HFFc6 (cell line): ENCODE measurements at regions not wholly inside any gene's neighbourhood (a gene's known extent, or its start where the extent isn't known, plus 50 kb on each side); places are given as distances from the start of the nearest gene placed in this dataset.

Experiments used
- DNase-seq: peaks from one replicate; pipeline ENCODE4 v3.0.0-alpha.2; 2018
- H3K27ac Mint-ChIP-seq: 2 replicates; pipeline ENCODE4 v1.8.0; 2020; ENCODE audit warnings: mild to moderate bottlenecking, mixed read lengths
- H3K27me3 Mint-ChIP-seq: 2 replicates; pipeline ENCODE4 v1.8.0; 2021; ENCODE audit warnings: mild to moderate bottlenecking, moderate library complexity, mixed read lengths; ENCODE audit not compliant: insufficient read depth
- H3K36me3 Mint-ChIP-seq: 2 replicates; pipeline ENCODE4 v1.8.0; 2021; ENCODE audit warnings: low read depth, mixed read lengths
- H3K4me1 Mint-ChIP-seq: 2 replicates; pipeline ENCODE4 v1.8.0; 2020; ENCODE audit warnings: low read depth, mixed read lengths
- H3K4me3 Mint-ChIP-seq: 2 replicates; pipeline ENCODE4 v1.8.0; 2020; ENCODE audit warnings: mild to moderate bottlenecking, moderate library complexity, mixed read lengths
- H3K9me3 Mint-ChIP-seq: 2 replicates; pipeline ENCODE4 v1.8.0; 2020; ENCODE audit warnings: mild to moderate bottlenecking, mixed read lengths
- CTCF ChIP-seq: fragments of 200-600 bp; sonication (generic); IDR thresholded peaks from 2 replicates; pipeline ENCODE4 v1.5.0; 2021; ENCODE audit warnings: antibody characterized with exemption, mild to moderate bottlenecking

DNA sequence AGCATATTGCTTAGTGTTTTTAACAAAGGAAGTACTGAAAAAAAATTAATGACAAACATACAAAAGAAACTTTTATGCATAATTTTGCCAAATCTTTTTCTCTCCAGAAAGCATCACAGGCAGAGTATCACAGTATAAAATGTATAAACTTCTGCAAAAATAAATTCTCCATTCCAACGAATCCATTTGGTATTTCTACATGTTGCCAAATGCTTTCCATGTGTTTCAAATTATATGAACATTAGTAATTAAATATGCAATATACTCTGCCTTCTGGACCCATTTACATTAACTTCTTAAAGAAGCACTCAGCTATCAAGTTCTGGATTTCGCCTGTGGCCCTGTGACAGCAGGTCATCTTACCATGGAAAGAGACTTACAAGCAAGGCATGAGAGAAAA lies 189.1 kb upstream of the ALCAM start:
- Mint-ChIP-seq H3K36me3 (no peaks in the 10 kb centered on the region), H3K27ac (no peak overlapping the region), H3K9me3 (no peaks in the 10 kb centered on the region), H3K4me1 (peaks cover 17% of the 10 kb centered on the region; the same call in 1 of the 2 replicates), H3K4me3 (no peak overlapping the region), H3K27me3 (peaks cover 1% of the 10 kb centered on the region; the same call in 1 of the 2 replicates)
- TF ChIP-seq CTCF, result no peak
- no peak for DNase-seq

DNA sequence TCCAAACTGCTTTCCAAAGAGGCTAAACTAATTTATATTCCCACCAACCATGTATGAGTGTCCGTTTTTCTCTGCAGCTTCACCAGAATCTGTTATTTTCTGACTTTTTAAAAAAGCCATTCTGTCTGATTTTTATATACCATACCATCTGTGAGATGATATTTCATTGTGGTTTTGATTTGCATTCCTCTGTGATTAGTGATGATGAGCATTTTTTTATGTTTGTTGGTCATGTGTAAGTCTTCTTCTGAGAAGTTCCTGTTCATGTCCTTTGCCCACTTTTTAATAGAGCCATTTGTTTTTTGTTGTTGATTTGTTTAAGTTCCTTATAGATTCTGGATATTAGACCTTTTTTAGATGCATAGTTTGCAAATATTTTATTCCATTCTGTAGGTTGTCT lies 179.4 kb upstream of the ALCAM start:
- no peak for TF ChIP-seq CTCF
- Mint-ChIP-seq H3K27me3 (no peaks in the 10 kb centered on the region), H3K27ac (no peak overlapping the region), H3K4me1 (no peaks in the 10 kb centered on the region), H3K9me3 (peaks cover 23% of the 10 kb centered on the region), H3K4me3 (no peak overlapping the region), H3K36me3 (peaks cover 13% of the 10 kb centered on the region)
- no peak for DNase-seq

- no peak overlapping the region for H3K27ac Mint-ChIP-seq
- H3K36me3 Mint-ChIP-seq, result peaks cover 10% of the 10 kb centered on the region; the same call in 1 of the 2 replicates
- H3K9me3 Mint-ChIP-seq, result peaks cover 11% of the 10 kb centered on the region
- no peak for TF ChIP-seq CTCF
- DNase-seq, result peak; percentile 26
- no peaks in the 10 kb centered on the region for H3K27me3 Mint-ChIP-seq
- peaks cover 26% of the 10 kb centered on the region for H3K4me1 Mint-ChIP-seq
- H3K4me3 Mint-ChIP-seq, result no peak overlapping the region
These were observed 171.4 kb upstream of the ALCAM start for GRCh38 chr3:105195260-105195659.

GRCh38 chr3:105197863-105198262 lies 168.8 kb upstream of the ALCAM start:
- Mint-ChIP-seq H3K9me3 (peaks cover 2% of the 10 kb centered on the region), H3K4me1 (peaks cover 26% of the 10 kb centered on the region), H3K4me3 (no peak overlapping the region), H3K36me3 (peaks cover 5% of the 10 kb centered on the region; the same call in 1 of the 2 replicates), H3K27me3 (no peaks in the 10 kb centered on the region; the same call in 1 of the 2 replicates), H3K27ac (no peak overlapping the region)
- no peak for TF ChIP-seq CTCF
- DNase-seq, result no peak

- Mint-ChIP-seq H3K27me3 (no peaks in the 10 kb centered on the region; the same call in 1 of the 2 replicates), H3K27ac (no peak overlapping the region), H3K4me1 (peaks cover 33% of the 10 kb centered on the region), H3K36me3 (0 out of 2 replicates have a peak, but pooled peaks cover 5% of the 10 kb centered on the region), H3K9me3 (no peaks in the 10 kb centered on the region), H3K4me3 (no peak overlapping the region)
- no peak for TF ChIP-seq CTCF
- DNase-seq, result no peak
These were observed 167.5 kb upstream of the ALCAM start for GRCh38 chr3:105199217-105199616.

- Mint-ChIP-seq H3K4me1 (peaks cover 7% of the 10 kb centered on the region; the same call in 1 of the 2 replicates), H3K4me3 (no peak overlapping the region), H3K9me3 (no peaks in the 10 kb centered on the region), H3K27me3 (no peaks in the 10 kb centered on the region), H3K36me3 (no peaks in the 10 kb centered on the region), H3K27ac (no peak overlapping the region)
- no peak for DNase-seq
- no peak for TF ChIP-seq CTCF
These were observed 156.6 kb upstream of the ALCAM start for GRCh38 chr3:105210141-105210540.
